ENCODE measurements at regions not wholly inside any gene's neighbourhood (a gene's known extent, or its start where the extent isn't known, plus 50 kb on each side); places are given as distances from the start of the nearest gene placed in this dataset.
A peak's percentile ranks its signal among the peaks of the same experiment; 100 is the strongest.

DNA sequence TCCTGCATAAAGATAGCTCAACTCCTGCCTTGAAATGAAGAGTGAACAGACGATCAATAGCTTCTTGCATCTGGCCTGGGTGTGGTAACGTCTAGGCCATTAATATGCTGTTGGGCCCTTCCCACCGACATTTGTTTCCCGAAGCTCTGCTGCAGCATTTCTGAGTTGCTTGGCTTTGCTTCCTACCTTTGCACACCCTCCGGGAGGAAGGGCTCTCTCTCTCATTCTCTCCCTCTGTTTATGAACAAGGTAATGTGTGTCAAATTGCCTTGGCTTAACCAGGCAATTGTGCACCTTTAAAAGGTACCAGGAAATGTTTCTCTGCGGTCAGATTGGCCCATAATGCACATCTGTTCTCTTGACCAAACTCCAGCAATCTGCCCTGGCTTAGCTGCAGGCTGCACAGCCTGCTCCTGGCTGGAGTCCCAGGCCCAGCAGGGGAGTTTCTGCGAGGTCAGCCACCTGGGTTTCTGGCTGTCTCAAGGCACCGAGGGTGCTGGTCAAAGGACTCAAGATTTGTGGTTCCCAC is 223.7 kb downstream of the SNX10 start:
- peak overlapping the region; percentile 10 for H3K27ac ChIP-seq (ENCODE audit: low read depth, low read length)
- no peaks in the 10 kb centered on the region for H3K27me3 Mint-ChIP-seq (ENCODE audit: insufficient read depth)
- no peaks in the 10 kb centered on the region for H3K9me3 Mint-ChIP-seq
- no peak overlapping the region for H3K27ac Mint-ChIP-seq
- H3K9ac ChIP-seq (ENCODE audit: extremely low read depth, low read length, poor library complexity, severe bottlenecking): no peak overlapping the region
- no peak overlapping the region for H3K4me3 ChIP-seq (ENCODE audit: low read length)
- H3K4me3 Mint-ChIP-seq: no peak overlapping the region
- no peaks in the 10 kb centered on the region for H3K27me3 ChIP-seq (ENCODE audit: control insufficient read depth, insufficient read depth, low read length, poor library complexity, severe bottlenecking)
- no peaks in the 10 kb centered on the region for H3K4me1 ChIP-seq (ENCODE audit: control insufficient read depth, insufficient read depth, low read length)
- no peak for DNase-seq
- no peaks in the 10 kb centered on the region for H3K9me3 ChIP-seq (ENCODE audit: control insufficient read depth, low read length)
- 93 to 100% methylated on average over 5 to 8 of the region's 8 CpGs for WGBS, 2 experiments (ENCODE audit: insufficient coverage in 1 of 2, insufficient read length in 1 of 2)
- no peak for TF ChIP-seq CTCF (conservative IDR thresholded peaks at IDR 0.05)
- no peaks in the 10 kb centered on the region for H3K36me3 Mint-ChIP-seq (ENCODE audit: low read depth)
- no peaks in the 10 kb centered on the region for H3K36me3 ChIP-seq (ENCODE audit: control insufficient read depth, insufficient read depth, low read length)
- H3K4me1 Mint-ChIP-seq: no peaks in the 10 kb centered on the region

- Histone ChIP-seq H3K4me1 (ENCODE audit: control insufficient read depth, insufficient read depth, low read length) (no peaks in the 10 kb centered on the region), H3K27me3 (ENCODE audit: control insufficient read depth, insufficient read depth, low read length, poor library complexity, severe bottlenecking) (no peaks in the 10 kb centered on the region), H3K27ac (ENCODE audit: low read depth, low read length) (no peak overlapping the region), H3K36me3 (ENCODE audit: control insufficient read depth, insufficient read depth, low read length) (no peaks in the 10 kb centered on the region), H3K4me3 (ENCODE audit: low read length) (no peak overlapping the region), H3K9me3 (ENCODE audit: control insufficient read depth, low read length) (no peaks in the 10 kb centered on the region), H3K9ac (ENCODE audit: extremely low read depth, low read length, poor library complexity, severe bottlenecking) (no peak overlapping the region)
- no peaks in the 10 kb centered on the region for H3K36me3 Mint-ChIP-seq (ENCODE audit: low read depth)
- H3K4me3 Mint-ChIP-seq: no peak overlapping the region
- H3K27me3 Mint-ChIP-seq (ENCODE audit: insufficient read depth): no peaks in the 10 kb centered on the region
- TF ChIP-seq CTCF (conservative IDR thresholded peaks at IDR 0.05): no peak
- DNase-seq: no peak
- H3K27ac Mint-ChIP-seq: no peak overlapping the region
- peaks cover 2% of the 10 kb centered on the region for H3K9me3 Mint-ChIP-seq
- 88% methylated on average over 3 of the region's 3 CpGs; no CpG with 5 or more reads in 1 of the 2 experiments for WGBS, 2 experiments (ENCODE audit: insufficient coverage in 1 of 2, insufficient read length in 1 of 2)
- H3K4me1 Mint-ChIP-seq: no peaks in the 10 kb centered on the region
Observed at GRCh38 chr7:26520483-26520882, 228.8 kb downstream of the SNX10 start.

DNA sequence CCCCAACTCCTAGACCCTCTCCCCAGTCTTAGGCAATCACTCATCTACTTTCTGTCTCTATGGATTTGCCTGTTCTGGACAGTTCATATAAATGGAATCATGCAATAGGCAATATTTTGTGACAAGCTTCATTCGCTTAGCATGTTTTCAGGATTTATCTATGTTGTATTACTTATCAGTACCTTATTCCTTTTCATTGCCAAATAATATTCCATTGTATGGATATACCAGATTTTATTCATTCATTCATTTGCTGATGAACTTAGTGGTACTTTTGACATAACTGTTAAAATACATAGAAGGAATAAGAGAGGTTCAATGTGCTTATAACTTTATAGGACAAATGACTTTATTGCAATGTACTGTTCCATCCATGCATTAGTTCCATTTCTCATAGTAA is 231.0 kb downstream of the SNX10 start:
- WGBS, 2 experiments (ENCODE audit: insufficient coverage in 1 of 2, insufficient read length in 1 of 2): 80% methylated on average over 1 of the region's 1 CpG; no CpG with 5 or more reads in 1 of the 2 experiments

More for the DNA sequence above, 231.0 kb downstream of the SNX10 start:
- H3K4me1 ChIP-seq (ENCODE audit: control insufficient read depth, insufficient read depth, low read length): no peaks in the 10 kb centered on the region
- H3K27ac ChIP-seq (ENCODE audit: low read depth, low read length): no peak overlapping the region
- H3K9ac ChIP-seq (ENCODE audit: extremely low read depth, low read length, poor library complexity, severe bottlenecking): no peak overlapping the region
- Mint-ChIP-seq H3K9me3 (peaks cover 2% of the 10 kb centered on the region), H3K4me1 (no peaks in the 10 kb centered on the region), H3K36me3 (ENCODE audit: low read depth) (no peaks in the 10 kb centered on the region), H3K4me3 (no peak overlapping the region), H3K27ac (no peak overlapping the region), H3K27me3 (ENCODE audit: insufficient read depth) (no peaks in the 10 kb centered on the region)
- H3K36me3 ChIP-seq (ENCODE audit: control insufficient read depth, insufficient read depth, low read length): no peaks in the 10 kb centered on the region
- no peak overlapping the region for H3K4me3 ChIP-seq (ENCODE audit: low read length)
- TF ChIP-seq CTCF (conservative IDR thresholded peaks at IDR 0.05): no peak
- no peaks in the 10 kb centered on the region for H3K27me3 ChIP-seq (ENCODE audit: control insufficient read depth, insufficient read depth, low read length, poor library complexity, severe bottlenecking)
- H3K9me3 ChIP-seq (ENCODE audit: control insufficient read depth, low read length): no peaks in the 10 kb centered on the region
- no peak for DNase-seq
